A549 (cell line): ENCODE measurements at regions not wholly inside any gene's neighbourhood (a gene's known extent, or its start where the extent isn't known, plus 50 kb on each side); places are given as distances from the start of the nearest gene placed in this dataset.
A peak's percentile ranks its signal among the peaks of the same experiment; 100 is the strongest.

Source experiments
- ATAC-seq, 2 experiments: fragments of 200-7000 bp in 1 of 2; fragments of >200 bp in 1 of 2; cut with Nextera tagmentation in 1 of 2; cut with Tn5 transposase in 1 of 2; 3 replicates each; pipeline versions ENCODE4 v1.8.0 to v1.9.1; 2018 to 2020; ENCODE audit warnings: mild to moderate bottlenecking in 1 of 2, moderate library complexity in 1 of 2
- CTCF ChIA-PET: fragments of 300-600 bp; sonication (Branson Sonifier 250); formaldehyde crosslinking; extraction: SDS; loops from one replicate; lab custom pipeline; 2021; ENCODE audit warnings: antibody characterized with exemption, inconsistent platforms; lab: Yijun Ruan, JAX
- POLR2A ChIA-PET: fragments of 350-600 bp; formaldehyde crosslinking; extraction: SDS; loops from one replicate; lab custom pipeline; 2021; ENCODE audit warnings: antibody characterized with exemption, inconsistent platforms; lab: Yijun Ruan, JAX
- DNase-seq, 2 experiments: peaks; one replicate each; pipeline versions ENCODE4 v3.0.0 to v3.0.0-alpha.2; 2011 to 2016; ENCODE audit warnings: low read depth in 1 of 2, low spot score in 1 of 2
- FAIRE-seq: peaks from 2 replicates; lab custom pipeline; 2011; peaks lifted over from hg19 to GRCh38; lab: Jason Lieb, UNC
- H3K27ac ChIP-seq, 2 experiments: fragments of >200 bp; sonication (Bioruptor Twin); formaldehyde crosslinking; 3 replicates each; pipeline ENCODE4 v1.5.1; 2016 to 2017
- H3K4me1 ChIP-seq: fragments of >200 bp; sonication (Bioruptor Twin); formaldehyde crosslinking; 3 replicates; pipeline ENCODE4 v1.6.1; 2016
- H3K4me2 ChIP-seq: fragments of >200 bp; sonication (Bioruptor Twin); formaldehyde crosslinking; 3 replicates; pipeline ENCODE4 v1.6.1; 2016
- H3K4me3 ChIP-seq: fragments of >200 bp; sonication (Bioruptor Twin); formaldehyde crosslinking; 3 replicates; pipeline ENCODE4 v1.5.1; 2016
- H3K9me3 ChIP-seq: fragments of >200 bp; sonication (Bioruptor Twin); formaldehyde crosslinking; 3 replicates; pipeline ENCODE4 v1.6.1; 2016
- CBX2 ChIP-seq: fragments of 200-600 bp; sonication (generic); IDR thresholded peaks from 2 replicates; pipeline ENCODE4 v1.6.1; 2016; ENCODE audit warnings: low read depth, mild to moderate bottlenecking, borderline replicate concordance
- CHD2 ChIP-seq: fragments of 150-350 bp; IDR thresholded peaks from 2 replicates; pipeline ENCODE4 v1.6.1; 2014; ENCODE audit warnings: low read length; ENCODE audit not compliant: partially characterized antibody
- CHD4 ChIP-seq: fragments of 200-600 bp; sonication (generic); IDR thresholded peaks from 2 replicates; pipeline ENCODE4 v1.6.1; 2016; ENCODE audit warnings: antibody characterized with exemption, mild to moderate bottlenecking, borderline replicate concordance
- EHF ChIP-seq: fragments of 250-450 bp; sonication (Bioruptor Pico); IDR thresholded peaks from 2 replicates; pipeline ENCODE4 v1.5.0; 2020; ENCODE audit warnings: mild to moderate bottlenecking
- EHMT2 ChIP-seq: fragments of 200-600 bp; sonication (generic); IDR thresholded peaks from 2 replicates; pipeline ENCODE4 v1.6.1; 2016; ENCODE audit warnings: antibody characterized with exemption, low read depth, mild to moderate bottlenecking, moderate library complexity
- FOSB ChIP-seq: fragments of 250-450 bp; sonication (Bioruptor Pico); IDR thresholded peaks from 2 replicates; pipeline ENCODE4 v1.5.0; 2020; ENCODE audit warnings: mild to moderate bottlenecking, moderate library complexity
- FOSL2 ChIP-seq, 2 experiments: fragments of 450-650 bp in 1 of 2; fragments of >200 bp in 1 of 2; sonication (Bioruptor Twin) in 1 of 2; formaldehyde crosslinking; IDR thresholded peaks; 2 replicates each; pipeline versions ENCODE4 v1.5.0 to v1.6.1; 2016 to 2020; ENCODE audit warnings: mild to moderate bottlenecking in 1 of 2, moderate library complexity in 1 of 2
- HOXA7 ChIP-seq: fragments of 250-450 bp; sonication (Bioruptor Pico); IDR thresholded peaks from 2 replicates; pipeline ENCODE4 v1.5.0; 2020; ENCODE audit warnings: mild to moderate bottlenecking, moderate library complexity
- HOXB5 ChIP-seq: fragments of 250-450 bp; sonication (Bioruptor Pico); IDR thresholded peaks from 2 replicates; pipeline ENCODE4 v1.5.0; 2020; ENCODE audit warnings: mild to moderate bottlenecking, moderate library complexity
- JUN ChIP-seq, 2 experiments: fragments of >200 bp; sonication (Bioruptor Twin); formaldehyde crosslinking; IDR thresholded peaks; 2 replicates in 1 of 2; 3 replicates in 1 of 2; pipeline ENCODE4 v1.6.1; 2016 to 2017
- JUNB ChIP-seq: fragments of >200 bp; sonication (Bioruptor Twin); formaldehyde crosslinking; IDR thresholded peaks from 2 replicates; pipeline ENCODE4 v1.6.1; 2016
- KDM1A ChIP-seq: fragments of 200-600 bp; sonication (generic); IDR thresholded peaks from 2 replicates; pipeline ENCODE4 v1.6.1; 2016; ENCODE audit warnings: low read depth, mild to moderate bottlenecking
- MAFK ChIP-seq: fragments of 450-650 bp; IDR thresholded peaks from 2 replicates; pipeline ENCODE4 v1.6.1; 2014; ENCODE audit not compliant: partially characterized antibody
- NPAS2 ChIP-seq: fragments of 250-450 bp; sonication (Bioruptor Pico); IDR thresholded peaks from 2 replicates; pipeline ENCODE4 v1.8.0; 2022; ENCODE audit warnings: mild to moderate bottlenecking, moderate library complexity, borderline replicate concordance
- NR3C1 ChIP-seq: fragments of >200 bp; sonication (Bioruptor Twin); formaldehyde crosslinking; IDR thresholded peaks from 3 replicates; pipeline ENCODE4 v1.6.1; 2017
- PHF8 ChIP-seq: fragments of 200-600 bp; sonication (generic); IDR thresholded peaks from 2 replicates; pipeline ENCODE4 v1.6.1; 2016; ENCODE audit warnings: low read depth, mild to moderate bottlenecking, antibody characterized with exemption, moderate library complexity, borderline replicate concordance
- POLR2A ChIP-seq: IDR thresholded peaks from 2 replicates; pipeline ENCODE4 v1.6.1; 2012; ENCODE audit warnings: mild to moderate bottlenecking, low read length
- RAD21 ChIP-seq, 2 experiments: fragments of >200 bp in 1 of 2; sonication (Bioruptor Twin) in 1 of 2; formaldehyde crosslinking in 1 of 2; IDR thresholded peaks in 1 of 2; conservative IDR thresholded peaks in 1 of 2; 2 replicates in 1 of 2; 3 replicates in 1 of 2; pipeline ENCODE4 v1.6.1; 2012 to 2018; ENCODE audit warnings: inconsistent platforms in 1 of 2
- RARB ChIP-seq: fragments of 250-450 bp; sonication (Bioruptor Pico); IDR thresholded peaks from 2 replicates; pipeline ENCODE4 v1.8.0; 2021; ENCODE audit warnings: mild to moderate bottlenecking, moderate library complexity
- RFX5 ChIP-seq: fragments of 450-650 bp; IDR thresholded peaks from 2 replicates; pipeline ENCODE4 v1.7.1; 2014; ENCODE audit warnings: antibody characterized with exemption, mild to moderate bottlenecking, moderate library complexity
- TP53 ChIP-seq: fragments of 250-450 bp; sonication (Bioruptor Pico); IDR thresholded peaks from 2 replicates; pipeline ENCODE4 v1.5.0; 2021; ENCODE audit warnings: mild to moderate bottlenecking, moderate library complexity
- ZSCAN20 ChIP-seq: fragments of 250-450 bp; sonication (Bioruptor Pico); IDR thresholded peaks from 2 replicates; pipeline ENCODE4 v1.8.0; 2022; ENCODE audit warnings: mild to moderate bottlenecking, moderate library complexity
- WGBS: methylation state at CpG from one replicate; pipeline ENCODE4 v1.1.6; 2017; ENCODE audit errors: missing lambda C conversion rate; 5-methylcytosine and 5-hydroxymethylcytosine counted together
- TF ChIP-seq, protein P1 (sequence below): fragments of 450-650 bp; IDR thresholded peaks from 2 replicates; pipeline ENCODE4 v1.6.1; 2014; ENCODE audit warnings: antibody characterized with exemption
- TF ChIP-seq, protein P2 (sequence below): fragments of >200 bp; sonication (Bioruptor Twin); formaldehyde crosslinking; IDR thresholded peaks from 3 replicates; pipeline ENCODE4 v1.6.1; 2016
- TF ChIP-seq, protein P3 (sequence below): fragments of >200 bp; sonication (Bioruptor Twin); formaldehyde crosslinking; IDR thresholded peaks from 2 replicates; pipeline ENCODE4 v1.6.1; 2016
- TF ChIP-seq, protein P4 (sequence below): fragments of 150-350 bp; IDR thresholded peaks from 2 replicates; pipeline ENCODE4 v1.6.1; 2014; ENCODE audit warnings: low read depth, mild to moderate bottlenecking, low read length
- TF ChIP-seq, protein P5 (sequence below): IDR thresholded peaks from 2 replicates; pipeline ENCODE4 v1.6.1; 2012
- TF ChIP-seq, protein P6 (sequence below): IDR thresholded peaks from 2 replicates; pipeline ENCODE4 v1.6.1; 2012

DNA sequence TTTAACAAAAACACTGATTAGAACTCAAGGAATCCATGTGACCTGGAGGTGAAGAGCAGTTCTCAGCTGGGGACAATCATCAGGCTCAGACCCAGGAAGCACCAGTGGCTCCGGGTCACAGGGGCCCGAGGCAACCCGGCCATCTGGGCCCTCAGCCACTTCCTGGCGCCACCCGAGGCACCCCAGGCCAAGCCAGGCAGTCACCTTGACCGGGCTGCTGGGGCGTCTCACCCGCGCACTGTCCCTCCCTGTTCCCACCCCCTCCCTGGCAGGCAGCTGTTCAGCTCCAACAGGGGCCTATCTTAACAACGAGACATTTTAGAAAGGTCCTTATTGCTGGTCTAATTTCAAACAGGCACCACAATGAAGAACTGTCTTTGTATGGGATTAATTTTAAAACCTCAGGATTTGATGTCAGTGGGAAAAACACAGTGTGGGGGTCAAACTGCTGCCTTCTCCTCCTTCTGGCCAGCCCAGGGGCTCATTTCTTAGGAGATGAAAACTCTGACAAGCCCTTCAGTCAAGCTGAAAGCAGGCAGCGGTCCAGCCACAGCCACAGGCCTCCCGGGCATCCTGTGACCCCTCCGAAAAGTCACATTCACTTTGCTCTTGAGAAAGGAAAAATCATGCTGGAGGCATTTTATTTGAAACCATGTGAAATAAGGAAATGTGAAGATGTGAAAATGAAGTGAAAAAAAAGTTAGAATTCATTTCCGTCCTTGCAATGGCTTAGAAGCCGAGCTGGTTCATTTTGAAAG lies 83.3 kb downstream of the KCTD15 start:
- Histone ChIP-seq H3K4me2 (no peak overlapping the region), H3K4me3 (no peak overlapping the region), H3K9me3 (no peaks in the 10 kb centered on the region), H3K4me1 (no peaks in the 10 kb centered on the region), H3K27ac (no peak overlapping the region)
- FAIRE-seq: peak; percentile 54
- no peak for ATAC-seq
- POLR2A ChIA-PET: no interaction called here
- no peak for DNase-seq
- WGBS: 62% methylated on average over 15 of the region's 15 CpGs
- CTCF ChIA-PET: interaction anchor here (2.2 kb wide), 1 partner anchor 102 kb away, joined by 9 read pairs; no protein-coding TSS in a partner anchor
- TF ChIP-seq NPAS2 (CRISPR knock-in tag): no peak
- TF ChIP-seq, protein P1, sequence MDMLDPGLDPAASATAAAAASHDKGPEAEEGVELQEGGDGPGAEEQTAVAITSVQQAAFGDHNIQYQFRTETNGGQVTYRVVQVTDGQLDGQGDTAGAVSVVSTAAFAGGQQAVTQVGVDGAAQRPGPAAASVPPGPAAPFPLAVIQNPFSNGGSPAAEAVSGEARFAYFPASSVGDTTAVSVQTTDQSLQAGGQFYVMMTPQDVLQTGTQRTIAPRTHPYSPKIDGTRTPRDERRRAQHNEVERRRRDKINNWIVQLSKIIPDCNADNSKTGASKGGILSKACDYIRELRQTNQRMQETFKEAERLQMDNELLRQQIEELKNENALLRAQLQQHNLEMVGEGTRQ: no peak
- TF ChIP-seq CBX2: no peak
- no peak for TF ChIP-seq HOXA7 (CRISPR knock-in tag)
- TF ChIP-seq TP53 (CRISPR knock-in tag): no peak
- TF ChIP-seq MAFK: no peak
- TF ChIP-seq RFX5: no peak
- TF ChIP-seq JUN (IDR thresholded peaks at IDR 0.05): no peak
- TF ChIP-seq CHD2: no peak
- TF ChIP-seq JUNB: no peak
- no peak for TF ChIP-seq EHF (CRISPR knock-in tag)
- no peak for TF ChIP-seq FOSL2 (IDR thresholded peaks at IDR 0.05)
- TF ChIP-seq FOSL2 (CRISPR knock-in tag; IDR thresholded peaks at IDR 0.05): no peak
- TF ChIP-seq FOSB (CRISPR knock-in tag): no peak
- TF ChIP-seq HOXB5 (CRISPR knock-in tag): no peak
- no peak for TF ChIP-seq NR3C1
- TF ChIP-seq, protein P2, sequence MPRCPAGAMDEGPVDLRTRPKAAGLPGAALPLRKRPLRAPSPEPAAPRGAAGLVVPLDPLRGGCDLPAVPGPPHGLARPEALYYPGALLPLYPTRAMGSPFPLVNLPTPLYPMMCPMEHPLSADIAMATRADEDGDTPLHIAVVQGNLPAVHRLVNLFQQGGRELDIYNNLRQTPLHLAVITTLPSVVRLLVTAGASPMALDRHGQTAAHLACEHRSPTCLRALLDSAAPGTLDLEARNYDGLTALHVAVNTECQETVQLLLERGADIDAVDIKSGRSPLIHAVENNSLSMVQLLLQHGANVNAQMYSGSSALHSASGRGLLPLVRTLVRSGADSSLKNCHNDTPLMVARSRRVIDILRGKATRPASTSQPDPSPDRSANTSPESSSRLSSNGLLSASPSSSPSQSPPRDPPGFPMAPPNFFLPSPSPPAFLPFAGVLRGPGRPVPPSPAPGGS: no peak
- no peak for TF ChIP-seq RAD21 (conservative IDR thresholded peaks at IDR 0.05 in 1 of 2, IDR thresholded peaks at IDR 0.05 in 1 of 2)
- TF ChIP-seq, protein P3, sequence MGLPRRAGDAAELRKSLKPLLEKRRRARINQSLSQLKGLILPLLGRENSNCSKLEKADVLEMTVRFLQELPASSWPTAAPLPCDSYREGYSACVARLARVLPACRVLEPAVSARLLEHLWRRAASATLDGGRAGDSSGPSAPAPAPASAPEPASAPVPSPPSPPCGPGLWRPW: no peak
- TF ChIP-seq, all 56 proteins: peak for 0

DNA sequence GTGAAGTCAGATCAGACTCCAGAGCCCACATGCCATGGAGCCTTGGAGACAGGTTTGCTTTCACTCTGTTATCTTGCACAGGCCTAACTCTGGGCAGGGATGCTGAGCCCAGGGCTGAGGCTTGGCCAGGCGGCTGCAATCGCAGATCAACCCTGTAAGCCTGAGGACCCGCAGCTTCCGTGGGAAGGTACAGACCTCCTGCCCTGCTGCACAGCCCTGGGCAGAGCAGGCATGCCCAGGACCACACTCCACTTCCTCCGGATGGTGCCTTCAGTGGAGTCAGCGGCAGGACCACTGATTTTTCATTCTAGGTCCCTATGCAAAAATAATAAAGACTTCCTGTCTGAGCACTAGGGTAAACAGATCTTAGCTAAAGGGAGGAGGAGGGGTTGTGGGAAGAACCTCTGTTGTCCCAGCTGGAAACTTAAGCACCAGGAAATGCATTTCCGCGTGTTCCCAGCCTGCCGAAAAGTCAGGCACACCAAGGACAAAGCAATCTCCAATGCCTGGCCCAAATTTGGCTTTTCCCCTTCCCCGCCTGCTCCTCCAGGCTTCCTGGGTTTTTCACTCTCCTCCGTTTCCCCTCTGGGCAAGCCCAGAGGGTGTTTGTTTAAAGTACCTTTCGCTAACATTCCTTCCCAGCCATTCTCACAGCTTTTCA lies 87.3 kb downstream of the KCTD15 start:
- POLR2A ChIA-PET: interaction anchor here (0.6 kb wide), 1 partner anchor 222 kb away, joined by 3 read pairs; no protein-coding TSS in a partner anchor
- Histone ChIP-seq H3K27ac (no peak overlapping the region), H3K9me3 (no peaks in the 10 kb centered on the region), H3K4me1 (no peaks in the 10 kb centered on the region), H3K4me3 (no peak overlapping the region), H3K4me2 (no peak overlapping the region)
- no peak for DNase-seq
- FAIRE-seq: peak; percentile 7
- TF ChIP-seq FOSL2 (IDR thresholded peaks at IDR 0.05) (no peak), FOSL2 (CRISPR knock-in tag; IDR thresholded peaks at IDR 0.05) (no peak), MAFK (no peak), RAD21 (conservative IDR thresholded peaks at IDR 0.05 in 1 of 2, IDR thresholded peaks at IDR 0.05 in 1 of 2) (no peak), ZSCAN20 (CRISPR knock-in tag) (no peak), JUN (IDR thresholded peaks at IDR 0.05) (no peak), PHF8 (no peak), TP53 (CRISPR knock-in tag) (no peak), CHD4 (no peak), RFX5 (no peak), HOXA7 (CRISPR knock-in tag) (no peak), KDM1A (no peak), EHMT2 (no peak), RARB (CRISPR knock-in tag) (no peak), POLR2A (no peak), NR3C1 (no peak)
- TF ChIP-seq, protein P4, sequence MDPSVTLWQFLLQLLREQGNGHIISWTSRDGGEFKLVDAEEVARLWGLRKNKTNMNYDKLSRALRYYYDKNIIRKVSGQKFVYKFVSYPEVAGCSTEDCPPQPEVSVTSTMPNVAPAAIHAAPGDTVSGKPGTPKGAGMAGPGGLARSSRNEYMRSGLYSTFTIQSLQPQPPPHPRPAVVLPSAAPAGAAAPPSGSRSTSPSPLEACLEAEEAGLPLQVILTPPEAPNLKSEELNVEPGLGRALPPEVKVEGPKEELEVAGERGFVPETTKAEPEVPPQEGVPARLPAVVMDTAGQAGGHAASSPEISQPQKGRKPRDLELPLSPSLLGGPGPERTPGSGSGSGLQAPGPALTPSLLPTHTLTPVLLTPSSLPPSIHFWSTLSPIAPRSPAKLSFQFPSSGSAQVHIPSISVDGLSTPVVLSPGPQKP: no peak
- TF ChIP-seq, protein P5, sequence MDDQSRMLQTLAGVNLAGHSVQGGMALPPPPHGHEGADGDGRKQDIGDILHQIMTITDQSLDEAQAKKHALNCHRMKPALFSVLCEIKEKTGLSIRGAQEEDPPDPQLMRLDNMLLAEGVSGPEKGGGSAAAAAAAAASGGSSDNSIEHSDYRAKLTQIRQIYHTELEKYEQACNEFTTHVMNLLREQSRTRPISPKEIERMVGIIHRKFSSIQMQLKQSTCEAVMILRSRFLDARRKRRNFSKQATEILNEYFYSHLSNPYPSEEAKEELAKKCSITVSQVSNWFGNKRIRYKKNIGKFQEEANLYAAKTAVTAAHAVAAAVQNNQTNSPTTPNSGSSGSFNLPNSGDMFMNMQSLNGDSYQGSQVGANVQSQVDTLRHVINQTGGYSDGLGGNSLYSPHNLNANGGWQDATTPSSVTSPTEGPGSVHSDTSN: no peak
- TF ChIP-seq, protein P6, sequence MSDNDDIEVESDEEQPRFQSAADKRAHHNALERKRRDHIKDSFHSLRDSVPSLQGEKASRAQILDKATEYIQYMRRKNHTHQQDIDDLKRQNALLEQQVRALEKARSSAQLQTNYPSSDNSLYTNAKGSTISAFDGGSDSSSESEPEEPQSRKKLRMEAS: no peak
- TF ChIP-seq, protein P3: no peak
- TF ChIP-seq, protein P2: no peak
- peak; percentile 48 to 51; a peak in 5 of 6 replicates for ATAC-seq
- CTCF ChIA-PET: interaction anchor here (0.7 to 1.8 kb wide), 6 partner anchors 8 to 114 kb away, joined by 3 to 5 read pairs (median 3); no protein-coding TSS in a partner anchor
- WGBS: 65% methylated on average over 12 of the region's 12 CpGs
